Lower leg skin (tissue), 4 donors: ENCODE measurements at regions not wholly inside any gene's neighbourhood (a gene's known extent, or its start where the extent isn't known, plus 50 kb on each side); places are given as distances from the start of the nearest gene placed in this dataset.

ENCODE experiments used
- DNase-seq, 2 donors: peaks; one replicate each; pipeline ENCODE4 v3.0.0-alpha.2; 2019; ENCODE audit warnings: low spot score in 2 of 2
- H3K4me3 ChIP-seq: fragments of 200-600 bp; sonication (generic); 2 replicates; pipeline ENCODE4 v1.5.1; 2017; ENCODE audit warnings: mild to moderate bottlenecking, low read depth; ENCODE audit not compliant: poor library complexity, severe bottlenecking
- CTCF ChIP-seq, 3 donors: fragments of 450-650 bp; IDR thresholded peaks; one replicate each; pipeline ENCODE4 v1.5.1; 2016; ENCODE audit warnings: antibody characterized with exemption in 3 of 3, mild to moderate bottlenecking in 3 of 3, moderate library complexity in 2 of 3
- POLR2A ChIP-seq, 2 donors: fragments of 450-650 bp; IDR thresholded peaks; one replicate each; pipeline ENCODE4 v1.6.1; 2016 to 2017; ENCODE audit warnings: antibody characterized with exemption in 2 of 2, mild to moderate bottlenecking in 1 of 2, moderate library complexity in 1 of 2
- WGBS, 2 donors: methylation state at CpG; one replicate each; pipeline ENCODE4 v1.1.5; 2018; 5-methylcytosine and 5-hydroxymethylcytosine counted together
- intact Hi-C: fragments of 100-400 bp; cut with DNase I; formaldehyde crosslinking; loops from one replicate; pipeline ENCODE4 v1.15.0; 2023; ENCODE audit warnings: low total_unique reads

GRCh38 chr6:28732052-28732451 is 191.7 kb downstream of the TRIM27 start:
- TF ChIP-seq POLR2A (IDR thresholded peaks at IDR 0.05) (no peak), CTCF (IDR thresholded peaks at IDR 0.05) (no peak)
- intact Hi-C loops = no loop called here
- DNase-seq = no peak
- H3K4me3 ChIP-seq = no peak overlapping the region
- 31 to 62% methylated on average over 5 of the region's 5 CpGs for WGBS, 2 donors

- DNase-seq = no peak
- H3K4me3 ChIP-seq = no peak overlapping the region
- 12 to 28% methylated on average over 15 of the region's 15 CpGs for WGBS, 2 donors
- intact Hi-C loops = no loop called here
- no peak for TF ChIP-seq CTCF (IDR thresholded peaks at IDR 0.05)
- no peak for TF ChIP-seq POLR2A (IDR thresholded peaks at IDR 0.05)
Measured at GRCh38 chr6:28734443-28734959, 189.3 kb downstream of the TRIM27 start.

GRCh38 chr6:28736121-28736520 is 187.7 kb downstream of the TRIM27 start:
- no peak overlapping the region for H3K4me3 ChIP-seq
- 8 to 20% methylated on average over 2 of the region's 2 CpGs for WGBS, 2 donors
- no peak for DNase-seq
- intact Hi-C loops = no loop called here
- no peak for TF ChIP-seq POLR2A (IDR thresholded peaks at IDR 0.05)
- no peak for TF ChIP-seq CTCF (IDR thresholded peaks at IDR 0.05)

- 4 to 10% methylated on average over 17 of the region's 17 CpGs for WGBS, 2 donors
- TF ChIP-seq POLR2A (IDR thresholded peaks at IDR 0.05) (no peak), CTCF (IDR thresholded peaks at IDR 0.05) (no peak)
- intact Hi-C loops = no loop called here
- H3K4me3 ChIP-seq = no peak overlapping the region
- DNase-seq = no peak
Measured at GRCh38 chr6:28737750-28738395, 185.9 kb downstream of the TRIM27 start.

- TF ChIP-seq POLR2A (IDR thresholded peaks at IDR 0.05) (no peak), CTCF (IDR thresholded peaks at IDR 0.05) (no peak)
- 3 to 5% methylated on average over 16 of the region's 16 CpGs for WGBS, 2 donors
- intact Hi-C loops = no loop called here
- DNase-seq = no peak
- no peak overlapping the region for H3K4me3 ChIP-seq
Measured at GRCh38 chr6:28738396-28738765, 185.4 kb downstream of the TRIM27 start.

- WGBS, 2 donors = 31 to 61% methylated on average over 3 of the region's 3 CpGs
- DNase-seq = no peak
- H3K4me3 ChIP-seq = no peak overlapping the region
- intact Hi-C loops = no loop called here
- TF ChIP-seq CTCF (IDR thresholded peaks at IDR 0.05) (no peak), POLR2A (IDR thresholded peaks at IDR 0.05) (no peak)
Measured at GRCh38 chr6:28741363-28741762, 182.4 kb downstream of the TRIM27 start.
